ENCODE measurements at regions not wholly inside any gene's neighbourhood (a gene's known extent, or its start where the extent isn't known, plus 50 kb on each side); places are given as distances from the start of the nearest gene placed in this dataset.

DNA sequence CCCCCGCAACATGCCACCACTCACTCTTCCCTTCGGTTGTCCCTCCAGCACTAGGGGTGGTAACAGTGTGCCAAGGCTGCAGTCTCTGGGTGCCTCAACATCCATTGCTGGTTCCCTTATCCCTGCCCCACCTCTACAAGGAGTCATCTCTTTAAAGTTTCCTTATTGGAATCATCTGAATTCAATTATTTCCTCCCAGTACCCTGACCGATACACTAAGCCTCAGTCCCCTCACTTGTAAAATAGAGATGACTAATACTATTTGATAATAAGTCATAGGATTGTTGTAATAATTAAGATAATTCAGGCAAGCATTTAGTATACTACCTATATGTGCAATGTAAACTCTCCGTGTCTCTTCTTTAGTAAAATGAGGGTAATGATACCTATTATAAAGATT is 352.5 kb downstream of the ENC1 start:
- Histone ChIP-seq H4K20me1 (ENCODE audit: insufficient read depth, low read length) (no peaks in the 10 kb centered on the region), H3K27ac (ENCODE audit: low read depth, low read length) (no peak overlapping the region), H3K36me3 (ENCODE audit: insufficient read depth, low read length) (no peaks in the 10 kb centered on the region), H3K79me2 (ENCODE audit: insufficient read depth, low read length) (no peaks in the 10 kb centered on the region), H3K4me1 (ENCODE audit: insufficient read depth, low read length) (peaks cover 6% of the 10 kb centered on the region), H2AFZ (ENCODE audit: low read length) (no peak overlapping the region), H3K4me3 (ENCODE audit: insufficient read depth, low read length) (no peak overlapping the region), H3K27me3 (ENCODE audit: insufficient read depth, low read length) (no peaks in the 10 kb centered on the region), H3K4me2 (ENCODE audit: insufficient read depth, low read length) (no peak overlapping the region), H3K9me3 (ENCODE audit: low read depth, low read length) (no peaks in the 10 kb centered on the region)
- TF ChIP-seq, protein P1, sequence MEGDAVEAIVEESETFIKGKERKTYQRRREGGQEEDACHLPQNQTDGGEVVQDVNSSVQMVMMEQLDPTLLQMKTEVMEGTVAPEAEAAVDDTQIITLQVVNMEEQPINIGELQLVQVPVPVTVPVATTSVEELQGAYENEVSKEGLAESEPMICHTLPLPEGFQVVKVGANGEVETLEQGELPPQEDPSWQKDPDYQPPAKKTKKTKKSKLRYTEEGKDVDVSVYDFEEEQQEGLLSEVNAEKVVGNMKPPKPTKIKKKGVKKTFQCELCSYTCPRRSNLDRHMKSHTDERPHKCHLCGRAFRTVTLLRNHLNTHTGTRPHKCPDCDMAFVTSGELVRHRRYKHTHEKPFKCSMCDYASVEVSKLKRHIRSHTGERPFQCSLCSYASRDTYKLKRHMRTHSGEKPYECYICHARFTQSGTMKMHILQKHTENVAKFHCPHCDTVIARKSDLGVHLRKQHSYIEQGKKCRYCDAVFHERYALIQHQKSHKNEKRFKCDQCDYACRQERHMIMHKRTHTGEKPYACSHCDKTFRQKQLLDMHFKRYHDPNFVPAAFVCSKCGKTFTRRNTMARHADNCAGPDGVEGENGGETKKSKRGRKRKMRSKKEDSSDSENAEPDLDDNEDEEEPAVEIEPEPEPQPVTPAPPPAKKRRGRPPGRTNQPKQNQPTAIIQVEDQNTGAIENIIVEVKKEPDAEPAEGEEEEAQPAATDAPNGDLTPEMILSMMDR (IDR thresholded peaks at IDR 0.05; ENCODE audit: extremely low read depth, low read depth, low read length) = no peak
- no peak for DNase-seq (ENCODE audit: insufficient read length, low spot score, missing footprints)

DNA sequence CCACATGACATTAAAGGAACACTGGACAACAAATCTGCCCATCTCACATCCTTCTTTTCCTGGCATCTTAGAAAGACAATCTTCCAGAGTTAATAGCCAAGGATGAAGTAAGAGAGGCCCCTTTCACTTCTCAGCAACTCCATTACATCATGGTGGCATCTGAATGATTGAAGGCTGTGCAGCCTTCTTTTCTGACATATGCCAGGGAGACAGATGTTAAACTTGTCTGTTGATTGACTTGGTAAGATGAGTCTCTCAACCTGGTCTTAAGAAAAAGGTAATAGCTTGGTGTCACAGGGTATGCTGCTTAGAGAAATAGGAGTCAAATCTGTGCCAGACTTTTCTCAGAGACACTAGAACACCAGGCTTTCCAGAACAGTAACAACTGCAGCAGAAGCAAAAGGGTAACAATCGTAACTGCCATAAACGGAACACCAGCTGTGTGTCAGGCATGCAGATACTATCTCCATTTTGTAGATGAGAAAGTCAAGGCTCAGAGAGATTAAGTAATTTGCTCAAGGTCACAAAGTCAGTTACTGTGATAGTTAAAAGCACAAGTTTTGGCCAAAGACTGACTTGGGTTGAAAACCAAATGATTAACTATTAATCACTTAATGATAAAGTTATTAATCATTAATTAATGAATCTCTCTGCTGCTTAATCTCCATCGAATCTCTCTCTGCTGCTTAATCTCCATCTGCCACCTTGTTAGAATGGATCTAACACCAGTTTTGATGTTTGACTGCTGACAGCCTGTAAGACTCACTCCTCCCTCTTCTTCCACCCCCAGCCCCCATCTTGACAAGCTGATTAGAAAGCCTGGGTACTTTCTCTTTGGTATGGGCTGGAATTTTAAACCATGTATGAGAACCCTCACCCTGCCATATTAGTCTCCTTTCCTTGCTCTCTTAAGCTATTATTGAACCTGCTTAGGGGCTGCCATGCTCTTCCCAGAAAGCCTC is 353.5 kb downstream of the ENC1 start:
- Histone ChIP-seq H4K20me1 (ENCODE audit: insufficient read depth, low read length) (no peaks in the 10 kb centered on the region), H3K4me1 (ENCODE audit: insufficient read depth, low read length) (peaks cover 6% of the 10 kb centered on the region), H3K79me2 (ENCODE audit: insufficient read depth, low read length) (no peaks in the 10 kb centered on the region), H3K27me3 (ENCODE audit: insufficient read depth, low read length) (no peaks in the 10 kb centered on the region), H2AFZ (ENCODE audit: low read length) (no peak overlapping the region), H3K36me3 (ENCODE audit: insufficient read depth, low read length) (no peaks in the 10 kb centered on the region), H3K4me3 (ENCODE audit: insufficient read depth, low read length) (no peak overlapping the region), H3K27ac (ENCODE audit: low read depth, low read length) (no peak overlapping the region), H3K9me3 (ENCODE audit: low read depth, low read length) (no peaks in the 10 kb centered on the region), H3K4me2 (ENCODE audit: insufficient read depth, low read length) (no peak overlapping the region)
- no peak for DNase-seq (ENCODE audit: insufficient read length, low spot score, missing footprints)
- TF ChIP-seq, protein P1 (IDR thresholded peaks at IDR 0.05; ENCODE audit: extremely low read depth, low read depth, low read length) = no peak

DNA sequence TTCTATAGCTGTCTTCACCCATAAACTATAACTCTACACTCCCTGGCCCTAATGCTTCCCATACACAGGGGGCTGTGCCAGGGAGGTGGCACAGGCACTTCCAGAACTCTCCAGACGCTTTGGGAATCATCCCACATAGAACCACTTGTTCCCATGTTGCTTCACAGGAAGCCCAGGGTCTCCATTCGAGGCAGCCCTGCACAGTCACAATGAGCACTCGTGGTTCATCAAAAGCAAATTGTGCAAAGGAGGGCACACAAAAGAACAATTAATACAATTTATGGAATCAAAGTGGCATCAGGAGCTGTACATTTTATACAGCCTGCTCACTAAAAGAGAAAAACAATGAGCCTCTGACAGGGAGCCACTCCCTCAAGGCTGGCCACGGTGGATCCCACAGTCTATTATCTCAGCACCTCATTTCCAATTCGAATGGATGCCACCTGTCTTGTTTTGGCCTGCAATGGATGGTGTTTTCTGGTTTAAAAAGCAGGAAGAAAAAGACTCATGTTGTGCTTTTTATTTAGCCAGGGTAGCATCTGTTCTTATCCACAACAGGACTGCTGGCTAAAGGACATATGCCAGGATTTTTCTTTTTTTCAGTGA is 354.8 kb downstream of the ENC1 start:
- H3K4me2 ChIP-seq (ENCODE audit: insufficient read depth, low read length) = no peak overlapping the region
- H3K79me2 ChIP-seq (ENCODE audit: insufficient read depth, low read length) = no peaks in the 10 kb centered on the region
- H3K27me3 ChIP-seq (ENCODE audit: insufficient read depth, low read length) = no peaks in the 10 kb centered on the region
- no peaks in the 10 kb centered on the region for H4K20me1 ChIP-seq (ENCODE audit: insufficient read depth, low read length)
- peaks cover 3% of the 10 kb centered on the region for H3K4me1 ChIP-seq (ENCODE audit: insufficient read depth, low read length)
- no peak for DNase-seq (ENCODE audit: insufficient read length, low spot score, missing footprints)
- TF ChIP-seq, protein P1 (IDR thresholded peaks at IDR 0.05; ENCODE audit: extremely low read depth, low read depth, low read length) = no peak
- H2AFZ ChIP-seq (ENCODE audit: low read length) = no peak overlapping the region
- no peak overlapping the region for H3K27ac ChIP-seq (ENCODE audit: low read depth, low read length)
- H3K4me3 ChIP-seq (ENCODE audit: insufficient read depth, low read length) = no peak overlapping the region
- H3K9me3 ChIP-seq (ENCODE audit: low read depth, low read length) = no peaks in the 10 kb centered on the region
- H3K36me3 ChIP-seq (ENCODE audit: insufficient read depth, low read length) = no peaks in the 10 kb centered on the region

DNA sequence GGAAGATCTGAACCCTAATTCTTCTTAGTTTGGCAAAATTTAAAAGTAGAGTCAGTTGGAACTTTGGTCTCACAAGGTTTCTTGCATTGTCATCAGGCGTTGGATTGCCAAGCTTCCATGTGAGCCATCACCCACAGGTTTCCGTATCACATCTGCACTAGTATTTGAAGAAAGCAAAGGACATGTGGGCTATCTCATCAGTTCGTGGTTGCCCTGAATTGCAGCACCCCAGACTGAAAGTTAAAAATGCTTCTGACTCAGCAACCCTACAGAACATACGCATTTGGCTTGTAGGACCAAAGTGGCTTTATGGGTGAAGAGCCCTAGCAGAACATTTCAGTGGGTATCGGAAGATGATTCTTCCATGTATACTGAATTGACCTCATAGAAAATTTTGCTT is 358.0 kb downstream of the ENC1 start:
- no peak overlapping the region for H3K27ac ChIP-seq (ENCODE audit: low read depth, low read length)
- H3K4me1 ChIP-seq (ENCODE audit: insufficient read depth, low read length) = no peaks in the 10 kb centered on the region
- H3K4me3 ChIP-seq (ENCODE audit: insufficient read depth, low read length) = no peak overlapping the region
- H3K9me3 ChIP-seq (ENCODE audit: low read depth, low read length) = no peaks in the 10 kb centered on the region
- TF ChIP-seq, protein P1 (IDR thresholded peaks at IDR 0.05; ENCODE audit: extremely low read depth, low read depth, low read length) = no peak
- no peaks in the 10 kb centered on the region for H3K79me2 ChIP-seq (ENCODE audit: insufficient read depth, low read length)
- no peak overlapping the region for H3K4me2 ChIP-seq (ENCODE audit: insufficient read depth, low read length)
- no peaks in the 10 kb centered on the region for H4K20me1 ChIP-seq (ENCODE audit: insufficient read depth, low read length)
- H2AFZ ChIP-seq (ENCODE audit: low read length) = no peak overlapping the region
- no peak for DNase-seq (ENCODE audit: insufficient read length, low spot score, missing footprints)
- H3K27me3 ChIP-seq (ENCODE audit: insufficient read depth, low read length) = no peaks in the 10 kb centered on the region
- no peaks in the 10 kb centered on the region for H3K36me3 ChIP-seq (ENCODE audit: insufficient read depth, low read length)
